Astrocyte (in vitro differentiated cells and primary cell): ENCODE measurements at regions not wholly inside any gene's neighbourhood (a gene's known extent, or its start where the extent isn't known, plus 50 kb on each side); places are given as distances from the start of the nearest gene placed in this dataset.

Experiments
- DNase-seq: peaks from one replicate; pipeline ENCODE4 v3.0.0-alpha.2; 2010; ENCODE audit warnings: low read depth
- FAIRE-seq: peaks from 2 replicates; lab custom pipeline; 2011; peaks lifted over from hg19 to GRCh38; lab: Jason Lieb, UNC
- H2AFZ ChIP-seq: 2 replicates; pipeline ENCODE4 v1.6.0; 2012; ENCODE audit warnings: low read depth, low read length, inconsistent platforms
- H3K27ac ChIP-seq: 2 replicates; pipeline ENCODE4 v1.5.1; 2011; ENCODE audit warnings: low read depth, low read length, inconsistent platforms
- H3K27me3 ChIP-seq: 2 replicates; pipeline ENCODE4 v1.6.0; 2011; ENCODE audit warnings: low read length, inconsistent platforms; ENCODE audit not compliant: insufficient read depth
- H3K36me3 ChIP-seq: 2 replicates; pipeline ENCODE4 v1.5.1; 2011; ENCODE audit warnings: low read length, inconsistent platforms; ENCODE audit not compliant: insufficient read depth
- H3K4me1 ChIP-seq: 2 replicates; pipeline ENCODE4 v1.5.1; 2011; ENCODE audit warnings: low read length, inconsistent platforms; ENCODE audit not compliant: insufficient read depth
- H3K4me2 ChIP-seq: 2 replicates; pipeline ENCODE4 v1.6.0; 2012; ENCODE audit warnings: low read length, inconsistent platforms
- H3K4me3 ChIP-seq: 2 replicates; pipeline ENCODE4 v1.5.1; 2011; ENCODE audit warnings: low read depth, mild to moderate bottlenecking, low read length, inconsistent platforms; ENCODE audit not compliant: insufficient read depth
- H3K79me2 ChIP-seq: 2 replicates; pipeline ENCODE4 v1.6.0; 2012; ENCODE audit warnings: mild to moderate bottlenecking, low read length, inconsistent platforms; ENCODE audit not compliant: insufficient read depth
- H3K9ac ChIP-seq: 2 replicates; pipeline ENCODE4 v1.6.0; 2012; ENCODE audit warnings: mild to moderate bottlenecking, low read length, inconsistent platforms
- H3K9me3 ChIP-seq: 2 replicates; pipeline ENCODE4 v1.5.1; 2012; ENCODE audit warnings: low read depth, mild to moderate bottlenecking, low read length, inconsistent platforms; ENCODE audit not compliant: insufficient read depth
- H4K20me1 ChIP-seq: 2 replicates; pipeline ENCODE4 v1.6.0; 2012; ENCODE audit warnings: low read length, inconsistent platforms; ENCODE audit not compliant: insufficient read depth
- H3K27ac Mint-ChIP-seq: one replicate; pipeline ENCODE4 v1.8.0; 2021; ENCODE audit warnings: mild to moderate bottlenecking, mixed read lengths; ENCODE audit not compliant: unreplicated experiment
- H3K27me3 Mint-ChIP-seq: one replicate; pipeline ENCODE4 v1.8.0; 2021; ENCODE audit warnings: low read depth, mixed read lengths; ENCODE audit not compliant: unreplicated experiment
- H3K36me3 Mint-ChIP-seq: one replicate; pipeline ENCODE4 v1.8.0; 2021; ENCODE audit warnings: low read depth, mixed read lengths; ENCODE audit not compliant: unreplicated experiment
- H3K4me1 Mint-ChIP-seq: one replicate; pipeline ENCODE4 v1.8.0; 2021; ENCODE audit warnings: low read depth, mixed read lengths; ENCODE audit not compliant: unreplicated experiment
- H3K4me3 Mint-ChIP-seq: one replicate; pipeline ENCODE4 v1.8.0; 2021; ENCODE audit warnings: mild to moderate bottlenecking, moderate library complexity, mixed read lengths; ENCODE audit not compliant: unreplicated experiment
- H3K9me3 Mint-ChIP-seq: one replicate; pipeline ENCODE4 v1.8.0; 2021; ENCODE audit warnings: mild to moderate bottlenecking, mixed read lengths; ENCODE audit not compliant: unreplicated experiment
- EZH2 ChIP-seq: IDR thresholded peaks from 2 replicates; pipeline ENCODE4 v1.6.1; 2012; ENCODE audit warnings: mild to moderate bottlenecking, low read length, inconsistent platforms; ENCODE audit not compliant: insufficient read depth
- TF ChIP-seq, protein P1 (sequence below): IDR thresholded peaks from 2 replicates; pipeline ENCODE4 v1.5.1; 2011; ENCODE audit warnings: low read depth, mild to moderate bottlenecking, inconsistent platforms, low read length, moderate library complexity; ENCODE audit not compliant: insufficient read depth

DNA sequence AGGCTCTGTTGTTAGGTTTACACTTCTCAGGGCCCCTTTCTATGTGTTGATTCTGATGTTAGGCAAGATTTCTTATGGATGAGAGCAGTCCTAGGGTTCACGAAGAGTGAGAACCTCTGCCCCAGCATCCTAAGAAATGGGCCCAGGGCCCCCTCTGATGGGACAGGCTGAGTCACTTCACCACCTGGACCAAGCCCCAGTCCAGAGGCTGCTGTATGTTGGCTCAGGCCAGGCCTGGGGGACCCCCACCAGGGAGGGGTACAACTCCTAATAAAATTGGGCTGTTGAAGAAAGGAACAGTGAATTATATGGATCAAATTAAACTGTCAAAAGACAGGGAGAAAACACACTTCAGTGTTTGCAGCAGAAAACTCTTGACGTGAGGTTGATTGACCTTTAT, 365.9 kb upstream of the HS6ST1 start:
- no peak for FAIRE-seq
- no peak overlapping the region for H3K4me3 ChIP-seq

DNA sequence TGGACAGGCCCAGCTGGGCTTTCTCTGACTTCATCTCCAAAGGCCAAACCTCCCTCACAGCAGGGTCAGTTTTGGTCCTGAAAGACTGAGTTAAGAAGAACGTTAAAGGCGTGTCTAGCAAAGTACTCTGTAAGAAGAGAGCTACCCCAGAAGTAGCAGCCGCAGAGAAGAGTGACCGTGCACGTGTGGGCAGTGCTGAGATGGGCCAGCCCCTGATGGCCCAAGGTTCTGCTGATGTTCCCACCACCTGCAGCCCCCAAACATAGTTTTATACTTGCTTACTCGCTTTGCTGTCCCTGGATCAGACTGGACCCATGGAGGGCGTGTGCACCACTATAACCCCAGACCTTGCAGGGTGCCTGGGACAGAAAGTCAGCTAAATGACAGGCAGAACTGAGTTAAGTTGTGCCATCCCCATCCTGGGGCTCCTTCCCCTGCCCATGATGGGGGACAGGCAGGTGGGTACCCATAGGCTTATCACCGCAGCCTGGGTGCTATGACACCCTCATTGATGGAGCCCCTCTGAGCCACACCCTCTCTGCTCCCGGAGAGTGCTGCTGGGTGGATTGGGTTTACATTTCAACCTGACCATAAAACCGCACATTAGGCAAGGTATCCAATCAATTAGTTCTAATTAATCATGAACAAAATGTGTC, 367.3 kb upstream of the HS6ST1 start:
- Mint-ChIP-seq H3K9me3 (no peaks in the 10 kb centered on the region), H3K27me3 (peaks cover 18% of the 10 kb centered on the region), H3K4me3 (no peak overlapping the region), H3K4me1 (no peaks in the 10 kb centered on the region), H3K36me3 (no peaks in the 10 kb centered on the region), H3K27ac (no peak overlapping the region)
- Histone ChIP-seq H3K9ac (no peak overlapping the region), H4K20me1 (no peaks in the 10 kb centered on the region), H3K4me3 (no peak overlapping the region), H2AFZ (no peak overlapping the region), H3K36me3 (no peaks in the 10 kb centered on the region), H3K9me3 (no peaks in the 10 kb centered on the region), H3K79me2 (no peaks in the 10 kb centered on the region), H3K4me2 (no peak overlapping the region), H3K27me3 (no peaks in the 10 kb centered on the region), H3K27ac (no peak overlapping the region), H3K4me1 (no peaks in the 10 kb centered on the region)
- no peak for TF ChIP-seq EZH2
- TF ChIP-seq, protein P1, sequence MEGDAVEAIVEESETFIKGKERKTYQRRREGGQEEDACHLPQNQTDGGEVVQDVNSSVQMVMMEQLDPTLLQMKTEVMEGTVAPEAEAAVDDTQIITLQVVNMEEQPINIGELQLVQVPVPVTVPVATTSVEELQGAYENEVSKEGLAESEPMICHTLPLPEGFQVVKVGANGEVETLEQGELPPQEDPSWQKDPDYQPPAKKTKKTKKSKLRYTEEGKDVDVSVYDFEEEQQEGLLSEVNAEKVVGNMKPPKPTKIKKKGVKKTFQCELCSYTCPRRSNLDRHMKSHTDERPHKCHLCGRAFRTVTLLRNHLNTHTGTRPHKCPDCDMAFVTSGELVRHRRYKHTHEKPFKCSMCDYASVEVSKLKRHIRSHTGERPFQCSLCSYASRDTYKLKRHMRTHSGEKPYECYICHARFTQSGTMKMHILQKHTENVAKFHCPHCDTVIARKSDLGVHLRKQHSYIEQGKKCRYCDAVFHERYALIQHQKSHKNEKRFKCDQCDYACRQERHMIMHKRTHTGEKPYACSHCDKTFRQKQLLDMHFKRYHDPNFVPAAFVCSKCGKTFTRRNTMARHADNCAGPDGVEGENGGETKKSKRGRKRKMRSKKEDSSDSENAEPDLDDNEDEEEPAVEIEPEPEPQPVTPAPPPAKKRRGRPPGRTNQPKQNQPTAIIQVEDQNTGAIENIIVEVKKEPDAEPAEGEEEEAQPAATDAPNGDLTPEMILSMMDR, result no peak
- FAIRE-seq (no peak), DNase-seq (no peak)

More for the DNA sequence above, 365.9 kb upstream of the HS6ST1 start:
- no peaks in the 10 kb centered on the region for H3K36me3 Mint-ChIP-seq
- no peaks in the 10 kb centered on the region for H3K9me3 Mint-ChIP-seq
- H4K20me1 ChIP-seq, result no peaks in the 10 kb centered on the region
- H3K79me2 ChIP-seq, result no peaks in the 10 kb centered on the region
- no peak overlapping the region for H3K9ac ChIP-seq
- no peaks in the 10 kb centered on the region for H3K9me3 ChIP-seq
- no peak overlapping the region for H3K4me2 ChIP-seq
- peaks cover 5% of the 10 kb centered on the region for H3K27me3 Mint-ChIP-seq
- no peaks in the 10 kb centered on the region for H3K4me1 ChIP-seq
- no peaks in the 10 kb centered on the region for H3K36me3 ChIP-seq
- H3K4me3 Mint-ChIP-seq, result no peak overlapping the region
- no peak for DNase-seq
- TF ChIP-seq EZH2, result no peak
- TF ChIP-seq, protein P1, result no peak
- no peaks in the 10 kb centered on the region for H3K4me1 Mint-ChIP-seq
- H3K27ac ChIP-seq, result no peak overlapping the region
- H3K27ac Mint-ChIP-seq, result no peak overlapping the region
- H3K27me3 ChIP-seq, result no peaks in the 10 kb centered on the region
- H2AFZ ChIP-seq, result no peak overlapping the region

DNA sequence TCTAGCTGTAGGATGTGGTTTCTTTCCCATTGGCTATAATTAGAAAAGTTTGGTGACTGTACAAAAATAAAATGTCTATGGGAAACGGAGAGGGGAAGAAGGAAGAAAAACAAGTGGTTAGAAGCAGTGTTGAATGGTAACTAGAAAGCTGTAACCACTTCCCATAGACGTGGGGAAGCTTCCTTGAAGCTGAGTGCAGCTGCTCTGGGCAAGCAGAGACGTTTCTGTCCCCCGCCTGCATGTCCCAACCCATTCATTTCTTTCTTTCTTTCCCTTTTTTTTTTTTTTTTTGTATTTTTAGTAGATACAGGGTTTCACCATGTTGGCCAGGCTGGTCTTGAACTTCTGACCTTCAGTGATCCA, 367.8 kb upstream of the HS6ST1 start:
- TF ChIP-seq, protein P1, result no peak
- no peak for TF ChIP-seq EZH2
- Histone ChIP-seq H3K27me3 (no peaks in the 10 kb centered on the region), H3K36me3 (no peaks in the 10 kb centered on the region), H4K20me1 (no peaks in the 10 kb centered on the region), H3K4me3 (no peak overlapping the region), H3K27ac (no peak overlapping the region), H3K4me1 (no peaks in the 10 kb centered on the region), H2AFZ (no peak overlapping the region), H3K79me2 (no peaks in the 10 kb centered on the region), H3K9ac (no peak overlapping the region), H3K4me2 (no peak overlapping the region), H3K9me3 (no peaks in the 10 kb centered on the region)
- H3K9me3 Mint-ChIP-seq, result no peaks in the 10 kb centered on the region
- peaks cover 18% of the 10 kb centered on the region for H3K27me3 Mint-ChIP-seq
- FAIRE-seq, result no peak
- no peak overlapping the region for H3K27ac Mint-ChIP-seq
- H3K4me3 Mint-ChIP-seq, result no peak overlapping the region
- no peaks in the 10 kb centered on the region for H3K4me1 Mint-ChIP-seq
- no peaks in the 10 kb centered on the region for H3K36me3 Mint-ChIP-seq
- peak; percentile 10 for DNase-seq
